ENCODE measurements at regions not wholly inside any gene's neighbourhood (a gene's known extent, or its start where the extent isn't known, plus 50 kb on each side); places are given as distances from the start of the nearest gene placed in this dataset.

DNA sequence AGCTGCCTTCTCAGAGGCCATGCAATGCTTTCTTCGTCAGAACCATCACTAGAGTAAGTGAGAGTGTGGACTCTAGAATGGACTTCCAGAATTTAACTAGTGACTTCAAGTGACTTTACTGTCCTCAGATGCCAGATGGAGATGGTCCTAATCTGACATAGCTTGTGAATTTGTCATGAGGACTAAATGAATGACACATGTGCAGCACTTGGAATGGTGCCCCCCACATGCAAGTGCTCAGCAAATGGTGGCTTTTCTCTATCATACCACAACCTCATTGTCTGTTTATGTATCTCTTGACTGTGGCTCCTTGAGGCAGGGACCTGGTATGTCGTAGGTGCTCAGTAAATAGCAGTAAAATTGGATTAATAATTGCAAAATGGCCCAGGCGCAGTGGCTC, 91.6 kb upstream of the STX18 start:
- H3K27me3 ChIP-seq (ENCODE audit: control insufficient read depth in 2 of 2, insufficient read depth in 2 of 2, low read length in 2 of 2), result no peaks in the 10 kb centered on the region
- no peaks in the 10 kb centered on the region for H4K20me1 ChIP-seq (replicated peaks; ENCODE audit: control insufficient read depth, extremely low read depth, insufficient read depth, low read length)
- no peak overlapping the region for H3K4me2 ChIP-seq (ENCODE audit: insufficient read depth, low read length)
- intact Hi-C loops (cut with micrococcal nuclease) (no loop called here), dilution Hi-C loops (cut with MboI; ENCODE audit: extremely low pct_ligation_motif_present, low sequenced_read_pairs) (no loop called here)
- ChIA-PET POLR2A (no interaction called here), CTCF (interaction anchor here (1.4 kb wide), 1 partner anchor 18 kb away, joined by 3 read pairs; no protein-coding TSS in a partner anchor)
- H3K9me3 ChIP-seq (replicated peaks; ENCODE audit: control insufficient read depth, insufficient read depth, low read length), result no peaks in the 10 kb centered on the region
- H3K4me3 ChIP-seq (replicated peaks in 1 of 3; ENCODE audit: insufficient read depth in 1 of 3, low read depth in 1 of 3, low read length in 3 of 3), result no peak overlapping the region
- DNase-seq (ENCODE audit: low read depth, low spot score) (no peak), FAIRE-seq (no peak)
- no peaks in the 10 kb centered on the region for H3K36me3 ChIP-seq (ENCODE audit: control insufficient read depth in 2 of 2, extremely low read depth in 1 of 2, insufficient read depth in 2 of 2, low read length in 2 of 2)
- no peak overlapping the region for H3K27ac ChIP-seq (ENCODE audit: insufficient read depth, low read depth, low read length)
- H3K9me1 ChIP-seq (replicated peaks; ENCODE audit: control insufficient read depth, extremely low read depth, insufficient read depth, low read length), result no peaks in the 10 kb centered on the region
- no peak for TF ChIP-seq POLR2A (IDR thresholded peaks at IDR 0.05; ENCODE audit: low read depth, low read length)
- no peak for TF ChIP-seq CTCF (IDR thresholded peaks at IDR 0.05; ENCODE audit: extremely low read depth in 1 of 2, insufficient read depth in 1 of 2, low read depth in 1 of 2, low read length in 2 of 2)
- no peak for TF ChIP-seq JUN (IDR thresholded peaks at IDR 0.05; ENCODE audit: borderline replicate concordance, insufficient read depth, insufficient read length, low read depth)
- TF ChIP-seq, protein P1, sequence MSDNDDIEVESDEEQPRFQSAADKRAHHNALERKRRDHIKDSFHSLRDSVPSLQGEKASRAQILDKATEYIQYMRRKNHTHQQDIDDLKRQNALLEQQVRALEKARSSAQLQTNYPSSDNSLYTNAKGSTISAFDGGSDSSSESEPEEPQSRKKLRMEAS (IDR thresholded peaks at IDR 0.05; ENCODE audit: insufficient read depth, insufficient read length), result no peak
- no peak for TF ChIP-seq MYC (IDR thresholded peaks at IDR 0.05; ENCODE audit: low read depth, low read length)
- TF ChIP-seq EZH2 (IDR thresholded peaks at IDR 0.05; ENCODE audit: borderline replicate concordance, low read depth, low read length, severe bottlenecking), result no peak
- no peak for TF ChIP-seq GATA2 (IDR thresholded peaks at IDR 0.05; ENCODE audit: insufficient read depth, insufficient read length, low read depth, low read length)
- TF ChIP-seq FOS (IDR thresholded peaks at IDR 0.05; ENCODE audit: borderline replicate concordance, insufficient read depth, low read length), result no peak
- no peak for TF ChIP-seq POLR2AphosphoS5 (IDR thresholded peaks at IDR 0.05; ENCODE audit: insufficient read depth, low read depth, low read length)
- H3K4me1 ChIP-seq (ENCODE audit: control insufficient read depth, extremely low read depth, insufficient read depth, low read length), result no peaks in the 10 kb centered on the region
- H3K9ac ChIP-seq (replicated peaks; ENCODE audit: extremely low read depth, insufficient read depth, low read length), result no peak overlapping the region
- H2AFZ ChIP-seq (ENCODE audit: low read depth, low read length), result no peak overlapping the region
- no peaks in the 10 kb centered on the region for H3K79me2 ChIP-seq (ENCODE audit: control insufficient read depth, insufficient read depth, low read length)
- no TSS peak for BruUV-seq (replicated peaks)

Measured in endothelial cell of umbilical vein (primary cell).